Esophagus squamous epithelium (tissue), 4 donors: ENCODE measurements at regions not wholly inside any gene's neighbourhood (a gene's known extent, or its start where the extent isn't known, plus 50 kb on each side); places are given as distances from the start of the nearest gene placed in this dataset.
"Not testable (repeated sequence)": the region's sequence is repeated elsewhere in the genome, so short reads cannot be mapped to it uniquely, and the experiment has no call there.

Experiments
- POLR2A ChIP-seq, 4 donors: fragments of 450-650 bp; IDR thresholded peaks; one replicate each; pipeline ENCODE4 v1.6.1; 2017; ENCODE audit warnings: antibody characterized with exemption in 4 of 4, mild to moderate bottlenecking in 4 of 4, moderate library complexity in 3 of 4
- TF ChIP-seq, protein P1 (sequence below), 6 experiments: fragments of 450-650 bp in 4 of 6; fragments of 200-600 bp in 2 of 6; sonication (generic) in 2 of 6; IDR thresholded peaks; one replicate each; pipeline ENCODE4 v1.5.1; 2016 to 2019; ENCODE audit warnings: antibody characterized with exemption in 6 of 6, mild to moderate bottlenecking in 4 of 6, moderate library complexity in 4 of 6

DNA sequence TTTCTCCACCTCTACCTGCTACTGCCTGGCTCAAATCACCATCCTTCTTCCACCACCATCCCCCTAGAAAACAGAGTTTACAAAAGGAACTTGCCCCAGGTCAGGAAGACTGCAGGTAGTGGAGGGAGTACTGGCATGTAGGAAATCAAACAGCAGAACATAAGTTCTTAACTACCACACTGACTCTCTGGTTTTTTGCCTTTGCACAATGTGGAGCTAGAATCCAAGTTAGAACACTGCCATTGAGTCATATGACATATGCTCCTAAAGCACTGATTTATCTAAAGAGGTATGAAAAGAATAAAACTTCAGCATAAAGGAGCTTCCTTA, 81.9 kb downstream of the SYT15 start:
- TF ChIP-seq, protein P1, sequence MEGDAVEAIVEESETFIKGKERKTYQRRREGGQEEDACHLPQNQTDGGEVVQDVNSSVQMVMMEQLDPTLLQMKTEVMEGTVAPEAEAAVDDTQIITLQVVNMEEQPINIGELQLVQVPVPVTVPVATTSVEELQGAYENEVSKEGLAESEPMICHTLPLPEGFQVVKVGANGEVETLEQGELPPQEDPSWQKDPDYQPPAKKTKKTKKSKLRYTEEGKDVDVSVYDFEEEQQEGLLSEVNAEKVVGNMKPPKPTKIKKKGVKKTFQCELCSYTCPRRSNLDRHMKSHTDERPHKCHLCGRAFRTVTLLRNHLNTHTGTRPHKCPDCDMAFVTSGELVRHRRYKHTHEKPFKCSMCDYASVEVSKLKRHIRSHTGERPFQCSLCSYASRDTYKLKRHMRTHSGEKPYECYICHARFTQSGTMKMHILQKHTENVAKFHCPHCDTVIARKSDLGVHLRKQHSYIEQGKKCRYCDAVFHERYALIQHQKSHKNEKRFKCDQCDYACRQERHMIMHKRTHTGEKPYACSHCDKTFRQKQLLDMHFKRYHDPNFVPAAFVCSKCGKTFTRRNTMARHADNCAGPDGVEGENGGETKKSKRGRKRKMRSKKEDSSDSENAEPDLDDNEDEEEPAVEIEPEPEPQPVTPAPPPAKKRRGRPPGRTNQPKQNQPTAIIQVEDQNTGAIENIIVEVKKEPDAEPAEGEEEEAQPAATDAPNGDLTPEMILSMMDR (IDR thresholded peaks at IDR 0.05): not testable (repeated sequence)
- not testable (repeated sequence) for TF ChIP-seq POLR2A (IDR thresholded peaks at IDR 0.05)
